Esophagus squamous epithelium (tissue), 4 donors: ENCODE measurements at regions not wholly inside any gene's neighbourhood (a gene's known extent, or its start where the extent isn't known, plus 50 kb on each side); places are given as distances from the start of the nearest gene placed in this dataset.

Source experiments
- CTCF ChIP-seq, 6 experiments: fragments of 450-650 bp in 4 of 6; fragments of 200-600 bp in 2 of 6; sonication (generic) in 2 of 6; IDR thresholded peaks; one replicate each; pipeline ENCODE4 v1.5.1; 2016 to 2019; ENCODE audit warnings: antibody characterized with exemption in 6 of 6, mild to moderate bottlenecking in 4 of 6, moderate library complexity in 4 of 6
- POLR2A ChIP-seq, 4 donors: fragments of 450-650 bp; IDR thresholded peaks; one replicate each; pipeline ENCODE4 v1.6.1; 2017; ENCODE audit warnings: antibody characterized with exemption in 4 of 4, mild to moderate bottlenecking in 4 of 4, moderate library complexity in 3 of 4

GRCh38 chr11:69213316-69213715 lies 57.6 kb downstream of the SMIM38 start:
- no peak for TF ChIP-seq CTCF (IDR thresholded peaks at IDR 0.05)
- TF ChIP-seq POLR2A (IDR thresholded peaks at IDR 0.05) = no peak
